Natural killer cell (primary cell): ENCODE measurements at regions not wholly inside any gene's neighbourhood (a gene's known extent, or its start where the extent isn't known, plus 50 kb on each side); places are given as distances from the start of the nearest gene placed in this dataset.

Source experiments
- ATAC-seq, 3 donors: fragments of 150-1000 bp in 2 of 3; fragments of 200-7000 bp in 1 of 3; cut with Tn5 transposase; 1 replicate in 1 of 3; 2 replicates in 2 of 3; pipeline ENCODE4 v1.10.0; 2021; ENCODE audit warnings: mild to moderate bottlenecking in 2 of 3, moderate library complexity in 2 of 3
- DNase-seq, 2 donors: peaks; one replicate each; pipeline versions ENCODE4 v3.0.0 to v3.0.0-alpha.2; 2013 to 2021; ENCODE audit warnings: mixed read lengths in 1 of 2
- H3K27ac ChIP-seq: one replicate; pipeline ENCODE4 v1.5.1; 2013; ENCODE audit warnings: mild to moderate bottlenecking, low read length
- H3K27me3 ChIP-seq: one replicate; pipeline ENCODE4 v1.6.1; 2013; ENCODE audit warnings: low read length; ENCODE audit not compliant: control insufficient read depth, insufficient read depth
- H3K36me3 ChIP-seq: one replicate; pipeline ENCODE4 v1.6.1; 2013; ENCODE audit warnings: low read length; ENCODE audit not compliant: control insufficient read depth, insufficient read depth
- H3K4me1 ChIP-seq: one replicate; pipeline ENCODE4 v1.6.1; 2013; ENCODE audit warnings: low read length; ENCODE audit not compliant: control insufficient read depth, insufficient read depth
- H3K4me3 ChIP-seq: one replicate; pipeline ENCODE4 v1.5.1; 2013; ENCODE audit warnings: low read length
- H3K9me3 ChIP-seq: one replicate; pipeline ENCODE4 v1.6.1; 2013; ENCODE audit warnings: low read length; ENCODE audit not compliant: control insufficient read depth, insufficient read depth
- H3K27ac Mint-ChIP-seq, 2 donors: one replicate each; pipeline ENCODE4 v1.8.0; 2022; ENCODE audit warnings: mild to moderate bottlenecking in 2 of 2, mixed read lengths in 2 of 2, moderate library complexity in 1 of 2
- H3K27me3 Mint-ChIP-seq, 2 donors: one replicate each; pipeline ENCODE4 v1.8.0; 2022; ENCODE audit warnings: low read depth in 2 of 2, mixed read lengths in 2 of 2
- H3K36me3 Mint-ChIP-seq: one replicate; pipeline ENCODE4 v1.8.0; 2022; ENCODE audit warnings: mixed read lengths
- H3K4me1 Mint-ChIP-seq, 2 donors: one replicate each; pipeline ENCODE4 v1.8.0; 2022; ENCODE audit warnings: mixed read lengths in 2 of 2
- H3K4me3 Mint-ChIP-seq: one replicate; pipeline ENCODE4 v1.8.0; 2022; ENCODE audit warnings: mild to moderate bottlenecking, moderate library complexity, mixed read lengths
- H3K9me3 Mint-ChIP-seq, 2 donors: one replicate each; pipeline ENCODE4 v1.8.0; 2022; ENCODE audit warnings: mixed read lengths in 2 of 2
- whole genome bisulfite sequencing: methylation state at CpG from one replicate; pipeline ENCODE4 v1.1.7; 2013; ENCODE audit warnings: missing lambda C conversion rate; ENCODE audit not compliant: insufficient coverage; 5-methylcytosine and 5-hydroxymethylcytosine counted together
- intact Hi-C: fragments of 100-400 bp; cut with micrococcal nuclease; formaldehyde crosslinking; loops from one replicate; pipeline ENCODE4 v1.14.2; 2022
- TF ChIP-seq, protein P1 (sequence below): fragments of 200-600 bp; IDR thresholded peaks from one replicate; pipeline ENCODE4 v1.8.0; 2022; ENCODE audit warnings: antibody characterized with exemption

- H3K4me3 Mint-ChIP-seq = peak overlapping the region; percentile 55
- Histone ChIP-seq H3K27me3 (peaks cover 2% of the 10 kb centered on the region), H3K27ac (no peak overlapping the region), H3K4me3 (no peak overlapping the region), H3K4me1 (no peaks in the 10 kb centered on the region), H3K9me3 (no peaks in the 10 kb centered on the region), H3K36me3 (no peaks in the 10 kb centered on the region)
- intact Hi-C loops = no loop called here
- H3K27me3 Mint-ChIP-seq = peaks cover 12 to 31% of the 10 kb centered on the region in 2 donors
- TF ChIP-seq, protein P1, sequence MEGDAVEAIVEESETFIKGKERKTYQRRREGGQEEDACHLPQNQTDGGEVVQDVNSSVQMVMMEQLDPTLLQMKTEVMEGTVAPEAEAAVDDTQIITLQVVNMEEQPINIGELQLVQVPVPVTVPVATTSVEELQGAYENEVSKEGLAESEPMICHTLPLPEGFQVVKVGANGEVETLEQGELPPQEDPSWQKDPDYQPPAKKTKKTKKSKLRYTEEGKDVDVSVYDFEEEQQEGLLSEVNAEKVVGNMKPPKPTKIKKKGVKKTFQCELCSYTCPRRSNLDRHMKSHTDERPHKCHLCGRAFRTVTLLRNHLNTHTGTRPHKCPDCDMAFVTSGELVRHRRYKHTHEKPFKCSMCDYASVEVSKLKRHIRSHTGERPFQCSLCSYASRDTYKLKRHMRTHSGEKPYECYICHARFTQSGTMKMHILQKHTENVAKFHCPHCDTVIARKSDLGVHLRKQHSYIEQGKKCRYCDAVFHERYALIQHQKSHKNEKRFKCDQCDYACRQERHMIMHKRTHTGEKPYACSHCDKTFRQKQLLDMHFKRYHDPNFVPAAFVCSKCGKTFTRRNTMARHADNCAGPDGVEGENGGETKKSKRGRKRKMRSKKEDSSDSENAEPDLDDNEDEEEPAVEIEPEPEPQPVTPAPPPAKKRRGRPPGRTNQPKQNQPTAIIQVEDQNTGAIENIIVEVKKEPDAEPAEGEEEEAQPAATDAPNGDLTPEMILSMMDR = no peak
- H3K4me1 Mint-ChIP-seq = peaks cover 6 to 7% of the 10 kb centered on the region in 2 donors
- H3K27ac Mint-ChIP-seq = no peak overlapping the region
- H3K9me3 Mint-ChIP-seq = no peaks in the 10 kb centered on the region
- H3K36me3 Mint-ChIP-seq = peaks cover 7% of the 10 kb centered on the region
- no CpG with 5 or more reads among the region's 1 CpG for WGBS
- no peak for DNase-seq
- ATAC-seq = no peak
Observed at GRCh38 chr2:12271589-12271984, 445.1 kb upstream of the TRIB2 start.

DNA sequence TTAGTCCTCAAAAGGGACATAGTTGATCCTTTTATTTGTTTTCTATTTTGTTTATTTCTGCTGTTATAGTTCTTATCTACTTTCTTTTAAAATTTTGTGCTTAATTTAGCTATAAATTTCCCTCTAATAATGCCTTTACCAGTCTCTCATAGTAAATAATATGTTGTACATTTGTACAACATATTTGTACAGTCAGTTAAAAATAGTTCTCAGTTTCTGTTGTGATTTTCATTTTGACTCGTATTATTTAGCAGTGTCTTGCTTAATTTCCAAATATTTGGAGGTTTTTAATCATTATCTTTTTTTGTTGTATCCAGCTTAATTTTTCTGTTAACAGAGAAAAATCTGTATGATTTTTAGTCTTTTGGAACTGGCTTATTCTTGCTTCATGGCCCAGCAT is 443.6 kb upstream of the TRIB2 start:
- H3K9me3 Mint-ChIP-seq = no peaks in the 10 kb centered on the region
- intact Hi-C loops = no loop called here
- TF ChIP-seq, protein P1 = no peak
- H3K4me3 ChIP-seq = no peak overlapping the region
- no peak overlapping the region for H3K27ac Mint-ChIP-seq
- no peaks in the 10 kb centered on the region for H3K9me3 ChIP-seq
- peaks cover 12 to 42% of the 10 kb centered on the region in 2 donors for H3K27me3 Mint-ChIP-seq
- H3K4me1 ChIP-seq = no peaks in the 10 kb centered on the region
- H3K4me3 Mint-ChIP-seq = no peak overlapping the region
- peaks cover 2% of the 10 kb centered on the region for H3K27me3 ChIP-seq
- WGBS = no CpG with 5 or more reads among the region's 1 CpG
- H3K27ac ChIP-seq = no peak overlapping the region
- DNase-seq (no peak), ATAC-seq (no peak)
- no peaks in the 10 kb centered on the region for H3K36me3 ChIP-seq
- H3K36me3 Mint-ChIP-seq = peaks cover 7% of the 10 kb centered on the region
- H3K4me1 Mint-ChIP-seq = peaks cover 14 to 15% of the 10 kb centered on the region in 2 donors

DNA sequence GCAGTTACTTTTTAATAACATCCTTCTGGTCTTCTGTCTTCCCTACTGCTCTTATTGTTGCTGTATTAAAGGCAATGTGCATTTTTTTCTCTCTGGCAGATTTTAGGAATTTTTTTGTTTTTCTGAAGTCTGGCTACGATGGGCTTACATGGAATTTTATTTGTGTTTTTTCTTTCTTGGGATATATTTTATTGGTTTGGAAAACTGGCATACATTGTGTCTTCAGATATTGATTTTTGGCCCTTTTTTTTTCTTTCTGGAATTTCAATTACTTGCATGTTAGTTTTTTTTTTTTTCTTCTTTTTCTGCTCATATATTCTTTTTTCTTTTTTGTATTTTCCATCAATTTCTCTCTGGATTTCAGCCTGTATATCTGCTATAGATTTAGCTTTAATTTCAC is 442.1 kb upstream of the TRIB2 start:
- Mint-ChIP-seq H3K27me3 (peaks cover 12 to 47% of the 10 kb centered on the region in 2 donors), H3K9me3 (no peaks in the 10 kb centered on the region), H3K27ac (no peak overlapping the region), H3K4me1 (peaks cover 14 to 15% of the 10 kb centered on the region in 2 donors), H3K4me3 (no peak overlapping the region), H3K36me3 (peaks cover 7% of the 10 kb centered on the region)
- intact Hi-C loops = no loop called here
- Histone ChIP-seq H3K4me3 (no peak overlapping the region), H3K27me3 (peaks cover 2% of the 10 kb centered on the region), H3K4me1 (no peaks in the 10 kb centered on the region), H3K36me3 (no peaks in the 10 kb centered on the region), H3K9me3 (no peaks in the 10 kb centered on the region), H3K27ac (no peak overlapping the region)
- ATAC-seq (no peak), DNase-seq (no peak)
- 88% methylated on average over 1 of the region's 1 CpG for WGBS
- TF ChIP-seq, protein P1 = no peak

GRCh38 chr2:12277241-12278034 is 439.3 kb upstream of the TRIB2 start:
- Mint-ChIP-seq H3K36me3 (peaks cover 7% of the 10 kb centered on the region), H3K4me1 (peaks cover 15 to 17% of the 10 kb centered on the region in 2 donors), H3K27ac (no peak overlapping the region), H3K4me3 (no peak overlapping the region), H3K9me3 (no peaks in the 10 kb centered on the region), H3K27me3 (peaks cover 12 to 45% of the 10 kb centered on the region in 2 donors)
- peaks cover 2% of the 10 kb centered on the region for H3K27me3 ChIP-seq
- no peaks in the 10 kb centered on the region for H3K4me1 ChIP-seq
- no peaks in the 10 kb centered on the region for H3K9me3 ChIP-seq
- no peak overlapping the region for H3K27ac ChIP-seq
- no peaks in the 10 kb centered on the region for H3K36me3 ChIP-seq
- TF ChIP-seq, protein P1 = no peak
- intact Hi-C loops = no loop called here
- 46% methylated on average over 6 of the region's 7 CpGs for WGBS
- DNase-seq (no peak), ATAC-seq (no peak)
- H3K4me3 ChIP-seq = no peak overlapping the region
